ENCODE measurements at regions not wholly inside any gene's neighbourhood (a gene's known extent, or its start where the extent isn't known, plus 50 kb on each side); places are given as distances from the start of the nearest gene placed in this dataset.

GRCh38 chr22:49614966-49615965, 212.4 kb downstream of the BRD1 start:
- TF ChIP-seq, protein P1, sequence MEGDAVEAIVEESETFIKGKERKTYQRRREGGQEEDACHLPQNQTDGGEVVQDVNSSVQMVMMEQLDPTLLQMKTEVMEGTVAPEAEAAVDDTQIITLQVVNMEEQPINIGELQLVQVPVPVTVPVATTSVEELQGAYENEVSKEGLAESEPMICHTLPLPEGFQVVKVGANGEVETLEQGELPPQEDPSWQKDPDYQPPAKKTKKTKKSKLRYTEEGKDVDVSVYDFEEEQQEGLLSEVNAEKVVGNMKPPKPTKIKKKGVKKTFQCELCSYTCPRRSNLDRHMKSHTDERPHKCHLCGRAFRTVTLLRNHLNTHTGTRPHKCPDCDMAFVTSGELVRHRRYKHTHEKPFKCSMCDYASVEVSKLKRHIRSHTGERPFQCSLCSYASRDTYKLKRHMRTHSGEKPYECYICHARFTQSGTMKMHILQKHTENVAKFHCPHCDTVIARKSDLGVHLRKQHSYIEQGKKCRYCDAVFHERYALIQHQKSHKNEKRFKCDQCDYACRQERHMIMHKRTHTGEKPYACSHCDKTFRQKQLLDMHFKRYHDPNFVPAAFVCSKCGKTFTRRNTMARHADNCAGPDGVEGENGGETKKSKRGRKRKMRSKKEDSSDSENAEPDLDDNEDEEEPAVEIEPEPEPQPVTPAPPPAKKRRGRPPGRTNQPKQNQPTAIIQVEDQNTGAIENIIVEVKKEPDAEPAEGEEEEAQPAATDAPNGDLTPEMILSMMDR (IDR thresholded peaks at IDR 0.05), result no peak
- TF ChIP-seq POLR2A (IDR thresholded peaks at IDR 0.05), result no peak

Data from esophagus squamous epithelium (tissue), 4 donors.